HG03571 (cell line): ENCODE measurements at regions not wholly inside any gene's neighbourhood (a gene's known extent, or its start where the extent isn't known, plus 50 kb on each side); places are given as distances from the start of the nearest gene placed in this dataset.
"Not testable (repeated sequence)": the region's sequence is repeated elsewhere in the genome, so short reads cannot be mapped to it uniquely, and the experiment has no call there.

Source experiments
- ATAC-seq: cut with Tn5 transposase; IDR thresholded peaks from one replicate; pipeline ENCODE4 v1.9.1; 2021; ENCODE audit not compliant: unreplicated experiment

DNA sequence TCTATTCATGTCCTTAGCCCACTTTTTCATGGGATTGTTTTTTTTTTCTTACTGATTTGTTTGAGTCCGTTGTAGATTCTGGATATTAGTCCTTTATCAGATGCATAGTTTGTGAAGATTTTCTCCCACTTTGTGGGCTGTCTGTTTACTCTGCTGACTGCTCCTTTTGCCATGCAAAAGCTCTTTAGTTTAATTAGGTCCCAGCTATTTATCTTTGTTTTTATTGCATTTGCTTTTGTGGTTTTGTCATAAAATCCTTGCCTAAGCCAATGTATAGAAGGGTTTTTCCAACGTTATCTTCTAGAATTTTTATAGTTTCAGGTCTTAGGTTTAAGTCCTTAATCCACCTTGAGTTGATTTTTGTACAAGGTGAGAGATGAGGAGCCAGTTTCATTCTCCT is 358.9 kb downstream of the ADAMTS20 start:
- not testable (repeated sequence) for ATAC-seq

- ATAC-seq = not testable (repeated sequence)
Measured at GRCh38 chr12:43192442-43192841, 359.6 kb downstream of the ADAMTS20 start.

- ATAC-seq = no peak
Measured at GRCh38 chr12:43180242-43180641, 371.8 kb downstream of the ADAMTS20 start.

DNA sequence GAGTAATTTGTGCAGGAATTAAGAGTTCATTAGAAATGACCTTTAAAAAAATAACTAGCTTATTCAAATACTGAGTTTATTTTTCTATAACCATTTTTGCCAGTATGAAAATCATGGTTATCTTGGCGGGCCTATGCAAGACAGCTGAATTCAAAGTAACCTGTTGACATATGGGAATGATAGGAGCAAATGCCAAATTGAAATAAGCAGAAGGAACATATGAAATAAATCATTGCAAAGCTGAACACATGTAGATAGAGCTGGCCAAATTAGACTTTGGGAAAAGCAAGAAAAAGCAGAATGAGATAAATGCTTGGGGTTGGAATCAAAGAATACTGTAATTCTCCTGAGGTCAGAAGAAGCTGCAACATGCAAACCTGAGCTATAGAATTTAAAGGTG is 372.5 kb downstream of the ADAMTS20 start:
- no peak for ATAC-seq

- ATAC-seq = no peak
Measured at GRCh38 chr12:43177276-43177675, 374.7 kb downstream of the ADAMTS20 start.

DNA sequence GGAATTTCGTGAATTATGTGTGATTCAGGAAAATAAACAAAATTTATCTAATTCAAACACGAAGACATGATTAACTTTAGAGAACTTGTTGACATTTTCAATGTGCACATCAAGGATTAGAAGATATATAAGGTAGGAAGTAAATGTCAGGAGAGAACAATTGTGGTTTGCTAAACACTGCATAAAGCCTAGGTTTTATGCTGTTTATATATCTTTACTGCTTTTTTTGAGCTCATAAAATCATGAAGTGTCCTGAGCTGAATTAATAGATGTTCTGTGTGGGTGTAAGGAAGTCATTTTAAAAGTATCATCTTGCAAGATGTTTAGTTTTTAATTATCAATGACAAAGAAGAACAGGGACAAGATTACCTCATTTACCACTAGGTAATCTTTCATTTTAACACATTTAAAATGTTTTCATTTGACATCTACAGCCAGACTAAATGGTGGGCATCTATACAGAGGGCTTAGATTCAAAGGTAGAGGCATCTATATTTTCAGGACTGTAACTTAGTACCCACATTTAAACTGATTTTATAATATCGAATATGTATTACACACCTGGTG is 382.8 kb downstream of the ADAMTS20 start:
- ATAC-seq = no peak

GRCh38 chr12:43167691-43168090 is 384.3 kb downstream of the ADAMTS20 start:
- no peak for ATAC-seq

DNA sequence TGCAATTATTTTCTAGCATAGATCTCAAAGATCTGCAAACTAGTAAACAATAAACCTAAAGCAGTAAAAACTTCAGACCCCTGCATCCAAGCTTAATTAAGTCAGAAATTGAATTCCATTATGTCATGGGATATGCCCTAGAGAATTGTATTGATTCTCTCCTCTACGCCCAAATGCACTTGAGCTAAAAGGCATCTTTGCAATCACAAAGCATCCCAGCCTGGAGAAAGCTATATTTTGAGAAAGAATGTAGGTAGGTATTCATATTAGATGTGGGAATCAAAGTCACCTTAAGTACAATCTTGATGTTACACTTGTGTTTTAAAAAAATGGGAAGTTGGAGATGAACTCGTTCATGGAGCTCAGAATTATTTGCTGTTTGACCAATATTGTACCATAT is 386.7 kb downstream of the ADAMTS20 start:
- no peak for ATAC-seq

DNA sequence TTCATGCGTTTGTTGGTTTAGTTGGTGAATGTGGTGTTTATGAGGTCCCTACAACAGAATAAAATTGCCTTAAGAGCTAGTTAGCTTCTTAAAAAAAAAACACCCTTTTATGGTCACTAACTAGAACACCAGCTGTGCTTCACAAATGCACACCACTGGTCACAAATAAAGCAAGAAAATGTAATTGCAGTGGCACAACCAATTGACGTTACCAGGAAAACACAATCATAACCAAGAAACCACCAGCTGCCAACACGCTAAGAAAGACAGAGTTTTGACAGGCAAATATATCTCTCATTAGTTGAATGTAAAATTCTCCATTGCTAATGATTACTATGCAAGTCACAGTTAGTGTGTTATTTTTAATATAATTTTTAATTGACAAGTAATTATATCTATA is 389.9 kb downstream of the ADAMTS20 start:
- ATAC-seq = no peak

GRCh38 chr12:43159506-43159905 is 392.5 kb downstream of the ADAMTS20 start:
- no peak for ATAC-seq

- ATAC-seq = no peak
Measured at GRCh38 chr12:43158126-43158525, 393.9 kb downstream of the ADAMTS20 start.

GRCh38 chr12:43155376-43155775 is 396.6 kb downstream of the ADAMTS20 start:
- no peak for ATAC-seq

DNA sequence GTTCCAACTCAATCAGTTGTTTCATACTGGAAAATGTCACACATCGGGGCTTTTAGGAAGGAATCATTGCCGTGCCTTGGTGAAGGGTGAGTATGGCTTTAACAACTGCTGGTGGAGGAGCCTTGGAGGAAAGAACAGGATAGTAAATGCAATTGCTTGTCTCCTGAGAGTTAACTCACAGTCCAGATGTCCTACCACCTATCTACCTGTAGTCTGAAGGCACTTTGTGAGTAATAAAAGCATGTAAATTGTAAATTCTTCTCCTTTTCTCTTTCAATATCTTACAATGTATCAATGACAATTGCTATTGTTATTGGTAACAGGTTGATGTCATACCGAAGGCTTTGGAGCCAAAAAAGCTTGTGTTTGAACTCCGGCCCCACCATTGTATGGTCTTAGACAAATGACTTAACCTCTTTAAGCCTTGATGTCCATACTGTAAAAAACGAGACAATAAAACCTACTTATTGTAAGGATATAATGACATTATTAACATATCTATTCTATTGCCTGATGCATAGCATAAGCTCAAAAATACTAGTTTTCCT is 397.4 kb downstream of the ADAMTS20 start:
- ATAC-seq = no peak

DNA sequence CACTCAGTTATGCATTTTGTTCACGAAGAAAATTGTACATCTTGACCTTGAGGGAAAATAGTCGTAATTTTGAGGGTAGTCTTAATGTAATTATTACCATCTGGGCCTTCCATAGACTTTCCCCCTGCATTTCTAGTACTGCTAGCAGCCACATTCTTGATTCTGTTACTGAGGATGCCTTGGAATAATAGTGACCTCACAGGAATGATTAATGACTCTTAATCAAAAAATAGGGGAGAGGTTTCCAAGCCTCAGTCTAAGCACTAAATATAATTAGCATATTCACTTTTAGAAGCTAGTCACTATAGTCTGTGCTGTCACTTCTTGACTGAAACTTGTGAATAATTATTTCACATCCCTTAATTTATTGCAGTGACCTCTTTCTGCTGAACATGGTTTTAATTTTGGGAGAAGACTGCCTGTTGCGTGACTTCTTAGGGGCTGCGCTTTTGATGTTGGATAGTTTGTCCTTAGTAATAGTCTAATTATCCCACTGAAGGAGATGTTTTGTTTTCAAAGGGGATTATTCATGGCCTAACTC is 400.5 kb downstream of the ADAMTS20 start:
- ATAC-seq = no peak

GRCh38 chr12:43148691-43149090 is 403.3 kb downstream of the ADAMTS20 start:
- no peak for ATAC-seq

- ATAC-seq = no peak
Measured at GRCh38 chr12:43147878-43148277, 404.1 kb downstream of the ADAMTS20 start.

DNA sequence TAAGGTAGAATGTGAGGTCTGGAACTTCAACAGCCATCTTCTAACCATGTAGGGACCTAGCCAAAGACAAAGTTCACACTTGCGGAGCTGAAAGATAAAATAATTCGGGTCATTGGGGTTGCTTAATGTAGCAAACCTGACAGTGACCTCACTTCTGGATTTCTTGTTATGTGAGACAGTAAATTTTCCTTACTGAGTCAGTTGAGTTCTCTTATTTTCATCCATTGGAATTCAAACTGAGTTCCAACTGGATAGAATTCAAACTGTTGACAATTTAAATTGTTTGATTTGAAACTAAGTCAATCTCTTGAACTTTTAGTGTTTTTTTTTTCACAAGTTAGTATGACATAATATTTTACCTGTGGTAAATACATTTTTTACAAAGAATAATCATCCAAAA is 406.5 kb downstream of the ADAMTS20 start:
- no peak for ATAC-seq

- ATAC-seq = no peak
Measured at GRCh38 chr12:43143278-43143677, 408.7 kb downstream of the ADAMTS20 start.

DNA sequence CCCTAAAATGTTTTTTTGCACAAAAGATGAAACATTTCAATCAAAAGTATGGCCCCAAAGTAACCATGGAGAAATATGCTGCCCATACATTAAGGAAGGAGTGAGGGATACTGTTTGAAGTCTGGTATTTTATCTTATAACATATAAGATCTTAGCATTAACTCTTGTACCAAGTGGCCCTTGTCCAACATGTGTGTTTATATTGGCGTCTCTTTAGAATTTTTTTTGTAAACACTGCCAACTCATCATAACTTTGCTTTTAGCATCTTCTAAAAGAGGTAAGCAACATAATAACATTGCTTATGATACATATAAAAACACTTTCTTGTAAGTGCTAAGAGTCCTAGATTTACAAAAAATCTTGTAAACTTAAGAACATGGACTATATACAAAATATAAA is 419.7 kb downstream of the ADAMTS20 start:
- ATAC-seq = no peak

DNA sequence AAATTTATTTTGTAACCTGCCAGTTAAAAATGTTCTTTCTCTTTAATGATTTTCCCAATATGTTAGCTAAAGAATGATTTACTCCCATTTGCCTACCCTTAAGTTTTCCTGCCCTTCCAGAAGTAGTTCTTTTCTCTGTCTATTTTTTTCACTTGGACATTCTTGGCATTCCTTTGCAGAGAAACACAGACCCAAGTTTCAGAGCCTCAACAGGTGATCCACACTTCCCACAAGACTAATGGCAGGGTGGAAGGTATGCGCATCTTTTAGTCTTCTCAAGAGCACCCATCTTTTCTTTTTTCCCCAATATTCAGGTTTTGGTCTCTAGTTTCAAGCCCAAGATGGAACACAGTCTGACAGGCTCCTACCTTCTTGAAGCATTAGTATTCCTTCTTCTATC is 420.7 kb downstream of the ADAMTS20 start:
- ATAC-seq = no peak

GRCh38 chr12:43127886-43128549 is 424.0 kb downstream of the ADAMTS20 start:
- no peak for ATAC-seq

- ATAC-seq = no peak
Measured at GRCh38 chr12:43126652-43127375, 425.2 kb downstream of the ADAMTS20 start.
